Tibial artery (tissue), 4 donors: ENCODE measurements at regions not wholly inside any gene's neighbourhood (a gene's known extent, or its start where the extent isn't known, plus 50 kb on each side); places are given as distances from the start of the nearest gene placed in this dataset.

Source experiments
- DNase-seq, 2 donors: peaks; one replicate each; pipeline ENCODE4 v3.0.0-alpha.2; 2019
- H3K27ac ChIP-seq, 2 donors: fragments of 200-600 bp; sonication (generic) in 1 of 2; 1 replicate in 1 of 2; 2 replicates in 1 of 2; pipeline ENCODE4 v1.5.1; 2018 to 2019; ENCODE audit warnings: mild to moderate bottlenecking in 1 of 2
- H3K27me3 ChIP-seq, 2 donors: fragments of 200-600 bp; sonication (generic) in 1 of 2; one replicate each; pipeline versions ENCODE4 v1.5.1 to v1.6.0; 2016 to 2019
- H3K36me3 ChIP-seq, 3 donors: fragments of 200-600 bp; sonication (generic) in 2 of 3; one replicate each; pipeline ENCODE4 v1.5.1; 2016 to 2019; ENCODE audit warnings: mild to moderate bottlenecking in 2 of 3
- H3K4me1 ChIP-seq, 4 donors: fragments of 200-600 bp; sonication (generic) in 2 of 4; 1 replicate in 3 of 4; 2 replicates in 1 of 4; pipeline ENCODE4 v1.5.1; 2016 to 2019
- H3K4me3 ChIP-seq, 2 donors: fragments of 200-600 bp; sonication (generic) in 1 of 2; 1 replicate in 1 of 2; 2 replicates in 1 of 2; pipeline ENCODE4 v1.5.1; 2018 to 2019; ENCODE audit warnings: mild to moderate bottlenecking in 2 of 2
- H3K9me3 ChIP-seq, 3 donors: fragments of 200-600 bp; sonication (generic) in 1 of 3; one replicate each; pipeline ENCODE4 v1.5.1; 2016 to 2019
- CTCF ChIP-seq, 2 experiments: fragments of 200-600 bp in 1 of 2; fragments of 450-650 bp in 1 of 2; IDR thresholded peaks; one replicate each; pipeline ENCODE4 v1.5.1; 2017 to 2019; ENCODE audit warnings: antibody characterized with exemption in 2 of 2, mild to moderate bottlenecking in 1 of 2, moderate library complexity in 1 of 2
- intact Hi-C: fragments of 100-400 bp; cut with DNase I; formaldehyde crosslinking; loops from one replicate; pipeline ENCODE4 v1.15.0; 2023; ENCODE audit warnings: low total_unique reads

DNA sequence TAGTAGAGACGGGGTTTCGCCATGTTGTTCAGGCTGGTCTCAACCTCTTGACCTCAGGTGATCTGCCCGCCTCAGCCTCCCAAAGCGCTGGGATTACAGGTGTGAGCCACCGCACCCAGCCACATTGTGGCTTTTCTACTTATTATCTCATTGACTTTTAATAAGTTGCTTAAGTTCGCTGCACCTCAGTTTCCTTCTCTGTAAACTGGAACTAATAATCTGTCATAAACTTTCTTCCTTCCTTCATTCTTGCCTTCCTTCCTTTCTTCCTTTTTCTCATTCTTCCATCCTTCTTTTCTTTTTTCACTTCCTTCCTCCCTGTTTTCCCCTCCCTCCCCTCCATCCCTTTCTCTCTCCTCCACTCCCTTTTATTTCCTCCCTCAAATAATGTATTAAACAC is 192.2 kb downstream of the MAF start:
- intact Hi-C loops: no loop called here
- H3K36me3 ChIP-seq: no peaks in the 10 kb centered on the region
- no peak for DNase-seq
- H3K27ac ChIP-seq: no peak overlapping the region
- no peak for TF ChIP-seq CTCF (IDR thresholded peaks at IDR 0.05)
- peaks cover 0 to 7% of the 10 kb centered on the region in 2 donors for H3K27me3 ChIP-seq
- H3K4me1 ChIP-seq: no peaks in the 10 kb centered on the region
- no peak overlapping the region for H3K4me3 ChIP-seq
- peaks cover 0 to 3% (median 0%) of the 10 kb centered on the region in 3 donors for H3K9me3 ChIP-seq

DNA sequence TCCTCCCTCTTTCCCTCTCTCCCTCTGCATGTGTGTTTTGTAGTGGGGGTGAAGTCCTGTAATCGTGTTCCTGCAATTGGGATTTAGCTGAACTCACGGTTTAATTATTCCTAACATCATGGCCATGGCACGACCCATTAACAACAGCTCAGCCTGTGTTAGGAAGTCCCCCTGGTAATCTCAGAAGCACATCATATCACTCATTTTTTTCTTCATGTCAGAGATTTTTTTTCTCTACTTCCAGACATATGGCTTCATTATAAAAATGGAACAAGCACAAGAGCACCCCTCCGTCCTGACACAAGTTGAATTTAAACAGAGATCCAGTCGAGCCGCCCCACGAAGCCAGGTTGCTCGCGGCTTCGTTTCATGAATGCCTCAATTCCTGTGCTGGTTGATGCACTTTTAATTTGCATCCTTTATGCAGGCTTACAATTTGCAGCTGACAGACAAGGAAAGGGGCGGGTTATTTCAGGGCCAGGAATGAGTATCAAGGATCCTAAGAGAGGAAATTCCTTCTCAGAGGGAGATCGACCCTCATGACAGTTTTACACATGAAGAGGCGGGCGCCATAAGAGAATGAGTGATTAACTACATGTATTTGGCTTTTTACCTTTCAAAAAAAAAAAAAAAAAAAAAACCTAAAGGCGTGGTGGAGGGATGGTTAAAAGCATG is 192.9 kb downstream of the MAF start:
- Histone ChIP-seq H3K9me3 (peaks cover 0 to 3% (median 0%) of the 10 kb centered on the region in 3 donors), H3K36me3 (no peaks in the 10 kb centered on the region), H3K27ac (no peak overlapping the region), H3K4me3 (no peak overlapping the region), H3K27me3 (peaks cover 0 to 7% of the 10 kb centered on the region in 2 donors), H3K4me1 (no peaks in the 10 kb centered on the region)
- no peak for TF ChIP-seq CTCF (IDR thresholded peaks at IDR 0.05)
- no peak for DNase-seq
- intact Hi-C loops: no loop called here

DNA sequence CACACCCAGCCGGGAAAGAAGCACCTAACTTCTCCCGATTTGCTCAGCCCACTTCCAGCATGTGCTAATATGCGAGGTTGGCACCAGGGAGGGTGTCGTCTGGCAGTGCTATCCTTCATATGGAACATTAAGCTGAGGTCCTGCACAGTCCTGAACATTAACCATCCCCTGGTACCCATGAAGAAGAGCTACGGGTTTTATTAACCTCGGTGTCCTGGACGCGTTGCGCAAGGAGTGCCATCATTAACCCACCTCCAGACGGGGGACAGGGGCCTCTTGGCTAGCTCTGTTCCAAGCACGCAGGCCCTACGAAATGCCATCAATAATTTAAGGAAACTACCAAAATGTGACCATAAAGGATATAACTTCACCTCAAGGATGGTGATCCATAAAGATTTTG is 193.5 kb downstream of the MAF start:
- no peak for DNase-seq
- no peaks in the 10 kb centered on the region for H3K4me1 ChIP-seq
- no peak for TF ChIP-seq CTCF (IDR thresholded peaks at IDR 0.05)
- intact Hi-C loops: no loop called here
- H3K27me3 ChIP-seq: peaks cover 0 to 7% of the 10 kb centered on the region in 2 donors
- H3K9me3 ChIP-seq: peaks cover 0 to 3% (median 0%) of the 10 kb centered on the region in 3 donors
- H3K36me3 ChIP-seq: no peaks in the 10 kb centered on the region
- no peak overlapping the region for H3K4me3 ChIP-seq
- no peak overlapping the region for H3K27ac ChIP-seq

GRCh38 chr16:79404571-79404970 is 196.0 kb downstream of the MAF start:
- no peak for TF ChIP-seq CTCF (IDR thresholded peaks at IDR 0.05)
- Histone ChIP-seq H3K4me3 (no peak overlapping the region), H3K9me3 (peaks cover 0 to 3% (median 0%) of the 10 kb centered on the region in 3 donors), H3K4me1 (no peaks in the 10 kb centered on the region), H3K36me3 (no peaks in the 10 kb centered on the region), H3K27me3 (peaks cover 0 to 7% of the 10 kb centered on the region in 2 donors), H3K27ac (no peak overlapping the region)
- DNase-seq: no peak
- intact Hi-C loops: no loop called here

GRCh38 chr16:79403534-79403933 is 197.0 kb downstream of the MAF start:
- H3K4me1 ChIP-seq: no peaks in the 10 kb centered on the region
- TF ChIP-seq CTCF (IDR thresholded peaks at IDR 0.05): no peak
- no peak overlapping the region for H3K4me3 ChIP-seq
- no peak overlapping the region for H3K27ac ChIP-seq
- H3K36me3 ChIP-seq: no peaks in the 10 kb centered on the region
- H3K9me3 ChIP-seq: peaks cover 0 to 3% (median 0%) of the 10 kb centered on the region in 3 donors
- intact Hi-C loops: no loop called here
- peaks cover 0 to 7% of the 10 kb centered on the region in 2 donors for H3K27me3 ChIP-seq
- no peak for DNase-seq
